Breast epithelium (tissue), 3 donors: ENCODE measurements at regions not wholly inside any gene's neighbourhood (a gene's known extent, or its start where the extent isn't known, plus 50 kb on each side); places are given as distances from the start of the nearest gene placed in this dataset.

Source experiments
- CTCF ChIP-seq, 3 donors: fragments of 450-650 bp; IDR thresholded peaks; one replicate each; pipeline ENCODE4 v1.5.1; 2016 to 2017; ENCODE audit warnings: antibody characterized with exemption in 3 of 3, mild to moderate bottlenecking in 3 of 3, moderate library complexity in 3 of 3
- POLR2A ChIP-seq: fragments of 450-650 bp; IDR thresholded peaks from one replicate; pipeline ENCODE4 v1.6.1; 2016; ENCODE audit warnings: antibody characterized with exemption, mild to moderate bottlenecking, moderate library complexity

GRCh38 chr12:127667131-127667685, 599.8 kb upstream of the TMEM132C start:
- TF ChIP-seq POLR2A (no peak), CTCF (IDR thresholded peaks at IDR 0.05) (no peak)
